HepG2 (cell line): ENCODE measurements at regions not wholly inside any gene's neighbourhood (a gene's known extent, or its start where the extent isn't known, plus 50 kb on each side); places are given as distances from the start of the nearest gene placed in this dataset.

Source experiments
- ATAC-seq: fragments of 200-7000 bp; cut with Tn5 transposase; 3 replicates; pipeline ENCODE4 v1.9.1; 2020; ENCODE audit warnings: mild to moderate bottlenecking, moderate library complexity
- BruUV-seq: library from RNA; stranded (reverse); fragments of 400-500 nt; replicated peaks from 2 replicates; lab custom pipeline; 2021; lab: Mats Ljungman, UMichigan
- CTCF ChIA-PET: fragments of 300-600 bp; formaldehyde crosslinking; extraction: SDS; loops from one replicate; lab custom pipeline; 2021; ENCODE audit warnings: low total read pairs, inconsistent platforms, low intra/inter-chr PET ratio; lab: Yijun Ruan, JAX
- POLR2A ChIA-PET: fragments of 350-600 bp; sonication (Branson Sonifier 250); formaldehyde crosslinking; loops from one replicate; lab custom pipeline; 2020; ENCODE audit warnings: antibody characterized with exemption, inconsistent platforms; lab: Yijun Ruan, JAX
- DNase-seq: peaks from one replicate; pipeline ENCODE4 v3.0.0-alpha.2; 2015; ENCODE audit warnings: low spot score
- FAIRE-seq: peaks from 3 replicates; lab custom pipeline; 2011; peaks lifted over from hg19 to GRCh38; lab: Jason Lieb, UNC
- H2AFZ ChIP-seq: one replicate; pipeline ENCODE4 v1.6.1; 2011; ENCODE audit warnings: low read length, inconsistent platforms
- H3K27ac ChIP-seq: fragments of 300-600 bp; 3 replicates; pipeline ENCODE4 v1.8.0; 2011; ENCODE audit warnings: mixed run types, mild to moderate bottlenecking, mixed read lengths, low read length, inconsistent platforms; ENCODE audit not compliant: insufficient read depth; ENCODE audit errors: extremely low read length
- H3K27me3 ChIP-seq, 2 experiments: fragments of 200-600 bp in 1 of 2; 2 replicates in 1 of 2; 3 replicates in 1 of 2; pipeline versions ENCODE4 v1.6.0 to v1.8.0; 2011; ENCODE audit warnings: low read length in 2 of 2, mild to moderate bottlenecking in 2 of 2, moderate library complexity in 2 of 2, inconsistent platforms in 1 of 2; ENCODE audit not compliant: insufficient read depth in 2 of 2, control insufficient read depth in 1 of 2
- H3K36me3 ChIP-seq, 2 experiments: fragments of 200-600 bp in 1 of 2; replicated peaks in 1 of 2; 2 replicates in 1 of 2; 3 replicates in 1 of 2; pipeline versions ENCODE4 v1.5.1 to v1.8.0; 2011; ENCODE audit warnings: low read length in 2 of 2, inconsistent platforms in 1 of 2; ENCODE audit not compliant: insufficient read depth in 2 of 2, control insufficient read depth in 1 of 2
- H3K4me1 ChIP-seq: 2 replicates; pipeline ENCODE4 v1.5.1; 2012; ENCODE audit warnings: low read length, inconsistent platforms; ENCODE audit not compliant: insufficient read depth
- H3K4me2 ChIP-seq: 2 replicates; pipeline ENCODE4 v1.6.0; 2011; ENCODE audit warnings: low read depth, low read length, inconsistent platforms
- H3K4me3 ChIP-seq, 3 experiments: fragments of 200-600 bp in 1 of 3; sonication (generic), shearing (Covaris generic) in 1 of 3; replicated peaks in 1 of 3; 2 replicates each; pipeline ENCODE4 v1.5.1; 2011 to 2016; ENCODE audit warnings: low read length in 3 of 3, inconsistent platforms in 2 of 3, low read depth in 2 of 3, mild to moderate bottlenecking in 2 of 3, control low read depth in 1 of 3, mixed read lengths in 1 of 3; ENCODE audit not compliant: insufficient read depth in 1 of 3
- H3K79me2 ChIP-seq: one replicate; pipeline ENCODE4 v1.6.1; 2011; ENCODE audit warnings: low read length, inconsistent platforms; ENCODE audit not compliant: insufficient read depth
- H3K9ac ChIP-seq: 2 replicates; pipeline ENCODE4 v1.6.0; 2011; ENCODE audit warnings: mild to moderate bottlenecking, low read depth, low read length, inconsistent platforms; ENCODE audit not compliant: insufficient read depth
- H3K9me3 ChIP-seq: 2 replicates; pipeline ENCODE4 v1.5.1; 2012; ENCODE audit warnings: mild to moderate bottlenecking, low read length
- H4K20me1 ChIP-seq: 2 replicates; pipeline ENCODE4 v1.6.0; 2011; ENCODE audit warnings: inconsistent platforms, mild to moderate bottlenecking, low read length, moderate library complexity; ENCODE audit not compliant: insufficient read depth
- ARNTL ChIP-seq: sonication (generic); formaldehyde crosslinking; IDR thresholded peaks from 2 replicates; pipeline ENCODE4 v1.4.0; 2020; ENCODE audit warnings: mild to moderate bottlenecking, missing genetic modification reagents
- DZIP1 ChIP-seq: sonication (generic); formaldehyde crosslinking; IDR thresholded peaks from 2 replicates; pipeline ENCODE4 v1.5.0; 2020; ENCODE audit warnings: mild to moderate bottlenecking, missing genetic modification reagents
- EZH2 ChIP-seq: conservative IDR thresholded peaks from 2 replicates; pipeline ENCODE4 v1.6.1; 2012; ENCODE audit warnings: mild to moderate bottlenecking, low read depth, low read length, moderate library complexity
- GPN1 ChIP-seq: sonication (generic); formaldehyde crosslinking; IDR thresholded peaks from 2 replicates; pipeline ENCODE4 v1.5.1; 2020; ENCODE audit warnings: missing genetic modification reagents, borderline replicate concordance
- HDAC2 ChIP-seq: sonication (generic); formaldehyde crosslinking; IDR thresholded peaks from 2 replicates; pipeline ENCODE4 v1.4.0; 2020; ENCODE audit warnings: missing genetic modification reagents
- HNRNPLL ChIP-seq: fragments of 200-400 bp; formaldehyde crosslinking; IDR thresholded peaks from 2 replicates; pipeline ENCODE4 v1.6.1; 2017; ENCODE audit warnings: mild to moderate bottlenecking, low read depth, low read length; ENCODE audit not compliant: poor library complexity, severe bottlenecking
- NCOA2 ChIP-seq: sonication (generic); formaldehyde crosslinking; IDR thresholded peaks from 2 replicates; pipeline ENCODE4 v1.8.0; 2022; ENCODE audit warnings: inconsistent platforms
- TAF15 ChIP-seq: fragments of 200-400 bp; formaldehyde crosslinking; IDR thresholded peaks from one replicate; pipeline ENCODE4 v1.6.1; 2018; ENCODE audit warnings: mild to moderate bottlenecking, low read depth, low read length; ENCODE audit not compliant: poor library complexity, severe bottlenecking
- ZMYM4 ChIP-seq: sonication (generic); formaldehyde crosslinking; IDR thresholded peaks from 2 replicates; pipeline ENCODE4 v1.8.1; 2023; ENCODE audit warnings: mild to moderate bottlenecking, missing genetic modification reagents
- ZNF280D ChIP-seq: sonication (generic); formaldehyde crosslinking; IDR thresholded peaks from 2 replicates; pipeline ENCODE4 v1.5.1; 2020; ENCODE audit warnings: mild to moderate bottlenecking, missing genetic modification reagents
- ZNF430 ChIP-seq: sonication (generic); formaldehyde crosslinking; IDR thresholded peaks from 2 replicates; pipeline ENCODE4 v1.9.0; 2021; ENCODE audit warnings: mild to moderate bottlenecking, missing genetic modification reagents
- ZNF441 ChIP-seq: sonication (generic); formaldehyde crosslinking; IDR thresholded peaks from 2 replicates; pipeline ENCODE4 v1.7.0; 2021; ENCODE audit warnings: missing genetic modification reagents, borderline replicate concordance
- ZNF644 ChIP-seq: IDR thresholded peaks from 2 replicates; pipeline ENCODE4 v1.6.1; 2016; ENCODE audit warnings: low read depth
- WGBS: methylation state at CpG from one replicate; pipeline ENCODE4 v1.1.6; 2017; ENCODE audit warnings: low lambda C conversion rate; 5-methylcytosine and 5-hydroxymethylcytosine counted together
- in situ Hi-C: cut with HindIII; loops from 2 replicates; pipeline ENCODE4 v1.10.0; 2017; ENCODE audit warnings: low pct_unique_long_range_greater_than_20kb; ENCODE audit not compliant: extremely low pct_ligation_motif_present
- intact Hi-C: fragments of 100-400 bp; cut with micrococcal nuclease; formaldehyde crosslinking; loops from one replicate; pipeline ENCODE4 v1.10.0; 2022; ENCODE audit not compliant: unreplicated experiment
- TF ChIP-seq, protein P1 (sequence below): sonication (generic); formaldehyde crosslinking; IDR thresholded peaks from 2 replicates; pipeline ENCODE4 v1.5.0; 2020; ENCODE audit warnings: missing genetic modification reagents, mild to moderate bottlenecking, borderline replicate concordance
- TF ChIP-seq, protein P2 (sequence below), 2 experiments: sonication (generic) in 1 of 2; formaldehyde crosslinking in 1 of 2; IDR thresholded peaks; 2 replicates each; pipeline versions ENCODE4 v1.5.1 to v1.6.1; 2011 to 2020; ENCODE audit warnings: borderline replicate concordance in 1 of 2, low read depth in 1 of 2, low read length in 1 of 2, mild to moderate bottlenecking in 1 of 2, missing genetic modification reagents in 1 of 2, moderate library complexity in 1 of 2

GRCh38 chr3:43795491-43795890 lies 104.8 kb downstream of the ABHD5 start (continued):
- TF ChIP-seq GPN1 (CRISPR knock-in tag) (no peak), ZNF280D (no peak), HDAC2 (CRISPR knock-in tag) (no peak), NCOA2 (no peak), ZNF644 (no peak), HNRNPLL (no peak)

DNA sequence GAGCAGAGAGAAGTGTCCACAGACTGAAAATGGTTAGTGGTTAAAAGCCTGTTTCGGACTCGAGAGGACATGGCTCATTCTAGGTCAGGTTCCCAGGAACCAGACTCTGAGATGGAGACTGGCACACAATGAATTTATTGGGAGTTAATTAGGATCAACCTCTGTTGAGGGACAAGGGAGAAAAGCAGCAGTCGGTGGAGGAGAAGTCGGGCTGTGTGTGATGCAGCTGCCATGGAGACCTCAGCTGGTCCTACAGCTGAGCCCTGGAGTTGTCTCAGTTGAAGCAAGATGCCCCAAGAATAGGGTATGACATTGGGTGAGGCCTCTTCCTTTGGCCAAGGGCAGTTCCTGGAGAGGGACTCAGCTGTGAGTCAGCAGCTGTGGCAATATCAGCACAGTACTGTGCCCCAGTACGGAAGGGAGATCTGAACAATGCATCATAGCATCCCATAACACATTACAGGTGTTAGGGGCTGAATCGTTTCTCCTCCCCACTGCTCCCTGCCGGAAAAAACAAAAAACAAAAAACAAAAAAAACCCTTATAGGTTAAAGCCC lies 105.4 kb downstream of the ABHD5 start:
- in situ Hi-C loops: no loop called here
- ChIA-PET CTCF (no interaction called here), POLR2A (no interaction called here)
- 7% methylated on average over 6 of the region's 7 CpGs for WGBS
- Histone ChIP-seq H3K27me3 (peaks cover 3 to 23% of the 10 kb centered on the region in 2 experiments; a peak in 3 of 5 replicates), H3K36me3 (no peaks in the 10 kb centered on the region), H3K9me3 (no peaks in the 10 kb centered on the region), H3K4me1 (no peaks in the 10 kb centered on the region), H4K20me1 (no peaks in the 10 kb centered on the region), H3K79me2 (no peaks in the 10 kb centered on the region), H2AFZ (no peak overlapping the region), H3K4me3 (no peak overlapping the region), H3K27ac (no peak overlapping the region), H3K9ac (no peak overlapping the region), H3K4me2 (no peak overlapping the region)
- ATAC-seq (no peak), FAIRE-seq (no peak), DNase-seq (no peak)
- BruUV-seq: no TSS peak
- intact Hi-C loops: no loop called here
- no peak for TF ChIP-seq DZIP1 (CRISPR knock-in tag)
- no peak for TF ChIP-seq EZH2
- no peak for TF ChIP-seq ZNF430 (CRISPR knock-in tag)
- TF ChIP-seq, protein P1, sequence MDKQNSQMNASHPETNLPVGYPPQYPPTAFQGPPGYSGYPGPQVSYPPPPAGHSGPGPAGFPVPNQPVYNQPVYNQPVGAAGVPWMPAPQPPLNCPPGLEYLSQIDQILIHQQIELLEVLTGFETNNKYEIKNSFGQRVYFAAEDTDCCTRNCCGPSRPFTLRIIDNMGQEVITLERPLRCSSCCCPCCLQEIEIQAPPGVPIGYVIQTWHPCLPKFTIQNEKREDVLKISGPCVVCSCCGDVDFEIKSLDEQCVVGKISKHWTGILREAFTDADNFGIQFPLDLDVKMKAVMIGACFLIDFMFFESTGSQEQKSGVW: no peak
- no peak for TF ChIP-seq TAF15
- TF ChIP-seq ZNF441: no peak
- no peak for TF ChIP-seq ARNTL (CRISPR knock-in tag)
- no peak for TF ChIP-seq ZMYM4 (CRISPR knock-in tag)
- TF ChIP-seq, protein P2, sequence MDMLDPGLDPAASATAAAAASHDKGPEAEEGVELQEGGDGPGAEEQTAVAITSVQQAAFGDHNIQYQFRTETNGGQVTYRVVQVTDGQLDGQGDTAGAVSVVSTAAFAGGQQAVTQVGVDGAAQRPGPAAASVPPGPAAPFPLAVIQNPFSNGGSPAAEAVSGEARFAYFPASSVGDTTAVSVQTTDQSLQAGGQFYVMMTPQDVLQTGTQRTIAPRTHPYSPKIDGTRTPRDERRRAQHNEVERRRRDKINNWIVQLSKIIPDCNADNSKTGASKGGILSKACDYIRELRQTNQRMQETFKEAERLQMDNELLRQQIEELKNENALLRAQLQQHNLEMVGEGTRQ (IDR thresholded peaks at IDR 0.05; ENCODE audit: low read depth, low read length): no peak
- TF ChIP-seq, protein P2 (CRISPR knock-in tag; IDR thresholded peaks at IDR 0.05; ENCODE audit: borderline replicate concordance): no peak
